ENCODE measurements at regions not wholly inside any gene's neighbourhood (a gene's known extent, or its start where the extent isn't known, plus 50 kb on each side); places are given as distances from the start of the nearest gene placed in this dataset.

- FAIRE-seq = no peak
Measured at GRCh38 chr2:145324748-145325147, 804.8 kb upstream of the ZEB2 start.

GRCh38 chr2:145323512-145323911 lies 803.6 kb upstream of the ZEB2 start:
- FAIRE-seq = no peak

GRCh38 chr2:145321344-145321743 lies 801.4 kb upstream of the ZEB2 start:
- FAIRE-seq = no peak

- FAIRE-seq = no peak
Measured at GRCh38 chr2:145316496-145316895, 796.6 kb upstream of the ZEB2 start.

- no peak for FAIRE-seq
Measured at GRCh38 chr2:145315053-145315452, 795.1 kb upstream of the ZEB2 start.

GRCh38 chr2:145314119-145314633 lies 794.3 kb upstream of the ZEB2 start:
- no peak for FAIRE-seq

- no peak for FAIRE-seq
Measured at GRCh38 chr2:145305889-145306288, 786.0 kb upstream of the ZEB2 start.

GRCh38 chr2:145304501-145304900 lies 784.6 kb upstream of the ZEB2 start:
- FAIRE-seq = no peak

GRCh38 chr2:145303536-145303935 lies 783.6 kb upstream of the ZEB2 start:
- FAIRE-seq = no peak

- no peak for FAIRE-seq
Measured at GRCh38 chr2:145302886-145303285, 783.0 kb upstream of the ZEB2 start.

GRCh38 chr2:145302451-145302850 lies 782.5 kb upstream of the ZEB2 start:
- no peak for FAIRE-seq

GRCh38 chr2:145299368-145299767 lies 779.4 kb upstream of the ZEB2 start:
- FAIRE-seq = no peak

- FAIRE-seq = no peak
Measured at GRCh38 chr2:145292166-145292565, 772.2 kb upstream of the ZEB2 start.

GRCh38 chr2:145290986-145291385 lies 771.1 kb upstream of the ZEB2 start:
- FAIRE-seq = no peak

- FAIRE-seq = no peak
Measured at GRCh38 chr2:145289946-145290345, 770.0 kb upstream of the ZEB2 start.

- FAIRE-seq = no peak
Measured at GRCh38 chr2:145288650-145289496, 769.0 kb upstream of the ZEB2 start.

- FAIRE-seq = no peak
Measured at GRCh38 chr2:145287736-145288135, 767.8 kb upstream of the ZEB2 start.

GRCh38 chr2:145286716-145287275 lies 766.9 kb upstream of the ZEB2 start:
- no peak for FAIRE-seq

- FAIRE-seq = no peak
Measured at GRCh38 chr2:145284551-145284950, 764.6 kb upstream of the ZEB2 start.

- no peak for FAIRE-seq
Measured at GRCh38 chr2:145283131-145283530, 763.2 kb upstream of the ZEB2 start.

- no peak for FAIRE-seq
Measured at GRCh38 chr2:145277922-145278321, 758.0 kb upstream of the ZEB2 start.

- no peak for FAIRE-seq
Measured at GRCh38 chr2:145273840-145274239, 753.9 kb upstream of the ZEB2 start.

- FAIRE-seq = no peak
Measured at GRCh38 chr2:145268931-145269330, 749.0 kb upstream of the ZEB2 start.

- no peak for FAIRE-seq
Measured at GRCh38 chr2:145267451-145267850, 747.5 kb upstream of the ZEB2 start.

- no peak for FAIRE-seq
Measured at GRCh38 chr2:145265244-145265643, 745.3 kb upstream of the ZEB2 start.

All from islet of Langerhans (tissue), 1 donor.